ENCODE measurements at regions not wholly inside any gene's neighbourhood (a gene's known extent, or its start where the extent isn't known, plus 50 kb on each side); places are given as distances from the start of the nearest gene placed in this dataset.

DNA sequence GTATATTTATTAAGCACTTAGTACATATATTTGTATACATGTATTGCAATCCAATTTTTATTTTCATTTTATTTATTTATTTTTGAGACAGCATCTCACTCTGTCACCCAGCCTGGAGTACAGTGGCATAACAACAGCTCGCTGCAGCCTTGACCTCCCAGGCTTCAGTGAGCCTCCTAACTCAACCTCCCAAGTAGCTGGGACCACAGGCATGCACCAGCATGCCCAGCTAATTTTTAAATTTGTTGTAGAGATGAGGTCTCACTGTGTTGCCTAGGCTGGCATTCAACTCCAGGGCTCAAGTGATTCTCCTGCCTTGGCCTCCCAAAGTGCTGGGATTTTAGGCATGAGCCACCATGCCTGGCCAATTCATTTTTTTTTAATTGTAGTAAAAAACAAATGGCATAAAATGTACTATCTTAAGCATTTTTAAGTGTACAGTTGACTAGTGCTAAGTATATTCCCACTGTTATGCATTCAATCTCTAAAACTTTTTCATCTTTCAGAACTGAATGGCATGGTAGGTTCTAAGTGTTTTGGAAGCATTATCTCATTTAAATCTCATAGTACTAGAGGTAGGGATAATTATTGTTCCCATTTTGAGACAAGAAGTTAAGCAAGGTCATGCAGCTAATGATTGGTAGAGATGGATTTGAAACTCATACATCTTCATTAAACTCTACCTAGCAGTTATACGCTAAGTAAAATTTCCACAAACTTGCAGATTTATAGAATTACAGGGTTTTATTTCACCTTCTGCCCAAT lies 264.0 kb upstream of the NFE2L3 start:
- TF ChIP-seq, protein P1, sequence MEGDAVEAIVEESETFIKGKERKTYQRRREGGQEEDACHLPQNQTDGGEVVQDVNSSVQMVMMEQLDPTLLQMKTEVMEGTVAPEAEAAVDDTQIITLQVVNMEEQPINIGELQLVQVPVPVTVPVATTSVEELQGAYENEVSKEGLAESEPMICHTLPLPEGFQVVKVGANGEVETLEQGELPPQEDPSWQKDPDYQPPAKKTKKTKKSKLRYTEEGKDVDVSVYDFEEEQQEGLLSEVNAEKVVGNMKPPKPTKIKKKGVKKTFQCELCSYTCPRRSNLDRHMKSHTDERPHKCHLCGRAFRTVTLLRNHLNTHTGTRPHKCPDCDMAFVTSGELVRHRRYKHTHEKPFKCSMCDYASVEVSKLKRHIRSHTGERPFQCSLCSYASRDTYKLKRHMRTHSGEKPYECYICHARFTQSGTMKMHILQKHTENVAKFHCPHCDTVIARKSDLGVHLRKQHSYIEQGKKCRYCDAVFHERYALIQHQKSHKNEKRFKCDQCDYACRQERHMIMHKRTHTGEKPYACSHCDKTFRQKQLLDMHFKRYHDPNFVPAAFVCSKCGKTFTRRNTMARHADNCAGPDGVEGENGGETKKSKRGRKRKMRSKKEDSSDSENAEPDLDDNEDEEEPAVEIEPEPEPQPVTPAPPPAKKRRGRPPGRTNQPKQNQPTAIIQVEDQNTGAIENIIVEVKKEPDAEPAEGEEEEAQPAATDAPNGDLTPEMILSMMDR (IDR thresholded peaks at IDR 0.05), result no peak
- no peak for TF ChIP-seq POLR2A (IDR thresholded peaks at IDR 0.05)
- TF ChIP-seq EP300 (IDR thresholded peaks at IDR 0.05), result no peak
